Neural progenitor cell (in vitro differentiated cells): ENCODE measurements at regions not wholly inside any gene's neighbourhood (a gene's known extent, or its start where the extent isn't known, plus 50 kb on each side); places are given as distances from the start of the nearest gene placed in this dataset.

Experiments used
- DNase-seq: peaks from one replicate; pipeline ENCODE4 v3.0.0-alpha.2; 2016; ENCODE audit warnings: low spot score
- H2AFZ ChIP-seq: fragments of 200-600 bp; sonication (generic); replicated peaks from 2 replicates; pipeline ENCODE4 v1.6.1; 2016; ENCODE audit warnings: antibody characterized with exemption
- H3F3A ChIP-seq: fragments of 200-600 bp; sonication (generic); 2 replicates; pipeline ENCODE4 v1.6.1; 2016; ENCODE audit warnings: antibody characterized with exemption, low read depth
- H3K27ac ChIP-seq: fragments of 200-600 bp; sonication (generic); 2 replicates; pipeline ENCODE4 v1.5.1; 2016; ENCODE audit warnings: mild to moderate bottlenecking
- H3K27me3 ChIP-seq: fragments of 200-600 bp; sonication (generic); 2 replicates; pipeline ENCODE4 v1.6.1; 2016; ENCODE audit warnings: mild to moderate bottlenecking, moderate library complexity
- H3K36me3 ChIP-seq: fragments of 200-600 bp; sonication (generic); 2 replicates; pipeline ENCODE4 v1.5.1; 2016
- H3K4me1 ChIP-seq: fragments of 200-600 bp; sonication (generic); 2 replicates; pipeline ENCODE4 v1.6.1; 2016; ENCODE audit warnings: mixed run types
- H3K4me2 ChIP-seq: fragments of 200-600 bp; sonication (generic); 2 replicates; pipeline ENCODE4 v1.6.1; 2016
- H3K4me3 ChIP-seq: fragments of 200-600 bp; sonication (generic); 2 replicates; pipeline ENCODE4 v1.5.1; 2016
- H3K79me2 ChIP-seq: fragments of 200-600 bp; sonication (generic); 2 replicates; pipeline ENCODE4 v1.6.1; 2016; ENCODE audit warnings: low read depth
- H3K9ac ChIP-seq: fragments of 200-600 bp; sonication (generic); 2 replicates; pipeline ENCODE4 v1.6.1; 2016
- H3K9me3 ChIP-seq: fragments of 200-600 bp; sonication (generic); 2 replicates; pipeline ENCODE4 v1.5.1; 2016; ENCODE audit warnings: low read depth
- H4K20me1 ChIP-seq: fragments of 200-600 bp; sonication (generic); 2 replicates; pipeline ENCODE4 v1.6.1; 2016; ENCODE audit warnings: low read depth
- H3K27ac Mint-ChIP-seq: 3 replicates; pipeline ENCODE4 v1.8.0; 2021; ENCODE audit warnings: mixed read lengths
- H3K27me3 Mint-ChIP-seq: 2 replicates; pipeline ENCODE4 v1.8.0; 2022; ENCODE audit warnings: low read depth, mild to moderate bottlenecking, inconsistent platforms, moderate library complexity, mixed read lengths; ENCODE audit not compliant: insufficient read depth
- H3K36me3 Mint-ChIP-seq: 3 replicates; pipeline ENCODE4 v1.8.0; 2021; ENCODE audit warnings: mixed read lengths
- H3K4me1 Mint-ChIP-seq: 3 replicates; pipeline ENCODE4 v1.8.0; 2021; ENCODE audit warnings: mixed read lengths
- H3K4me3 Mint-ChIP-seq: 3 replicates; pipeline ENCODE4 v1.8.0; 2021; ENCODE audit warnings: mild to moderate bottlenecking, moderate library complexity, mixed read lengths
- H3K9me3 Mint-ChIP-seq: 3 replicates; pipeline ENCODE4 v1.8.0; 2020; ENCODE audit warnings: mixed read lengths
- CTCF ChIP-seq: fragments of 200-600 bp; sonication (generic); IDR thresholded peaks from 2 replicates; pipeline ENCODE4 v1.5.1; 2017; ENCODE audit warnings: antibody characterized with exemption, mild to moderate bottlenecking
- EZH2 ChIP-seq: fragments of 200-600 bp; sonication (generic); IDR thresholded peaks from 2 replicates; pipeline ENCODE4 v1.6.1; 2017; ENCODE audit warnings: antibody characterized with exemption, mild to moderate bottlenecking, moderate library complexity
- EZH2phosphoT487 ChIP-seq: fragments of 200-600 bp; sonication (generic); IDR thresholded peaks from 2 replicates; pipeline ENCODE4 v1.6.1; 2017; ENCODE audit warnings: antibody characterized with exemption

GRCh38 chr2:180677930-180678624 is 302.3 kb upstream of the UBE2E3 start:
- Mint-ChIP-seq H3K27me3 (no peaks in the 10 kb centered on the region), H3K27ac (no peak overlapping the region), H3K4me3 (no peak overlapping the region), H3K9me3 (peaks cover 4% of the 10 kb centered on the region), H3K4me1 (peaks cover 12% of the 10 kb centered on the region), H3K36me3 (no peaks in the 10 kb centered on the region)
- Histone ChIP-seq H3K79me2 (no peaks in the 10 kb centered on the region), H3K27me3 (no peaks in the 10 kb centered on the region), H3K27ac (no peak overlapping the region), H3K9ac (no peak overlapping the region), H2AFZ (no peak overlapping the region), H3K36me3 (no peaks in the 10 kb centered on the region), H3K4me2 (no peak overlapping the region), H3F3A (no peaks in the 10 kb centered on the region), H3K4me1 (peaks cover 6% of the 10 kb centered on the region), H4K20me1 (no peaks in the 10 kb centered on the region), H3K9me3 (no peaks in the 10 kb centered on the region), H3K4me3 (no peak overlapping the region)
- DNase-seq: no peak
- TF ChIP-seq EZH2 (no peak), EZH2phosphoT487 (no peak), CTCF (no peak)

- Histone ChIP-seq H3K4me1 (peaks cover 6% of the 10 kb centered on the region), H3K36me3 (no peaks in the 10 kb centered on the region), H3K9ac (no peak overlapping the region), H2AFZ (peak overlapping the region; percentile 57), H3K4me2 (no peak overlapping the region), H3K9me3 (no peaks in the 10 kb centered on the region), H3K27ac (no peak overlapping the region), H3K4me3 (no peak overlapping the region), H3F3A (no peaks in the 10 kb centered on the region), H3K79me2 (no peaks in the 10 kb centered on the region), H3K27me3 (no peaks in the 10 kb centered on the region), H4K20me1 (no peaks in the 10 kb centered on the region)
- peaks cover 12% of the 10 kb centered on the region for H3K4me1 Mint-ChIP-seq
- H3K4me3 Mint-ChIP-seq: no peak overlapping the region
- DNase-seq: no peak
- no peaks in the 10 kb centered on the region for H3K36me3 Mint-ChIP-seq
- no peaks in the 10 kb centered on the region for H3K9me3 Mint-ChIP-seq
- TF ChIP-seq EZH2phosphoT487 (no peak), CTCF (no peak), EZH2 (no peak)
- H3K27me3 Mint-ChIP-seq: no peaks in the 10 kb centered on the region
- no peak overlapping the region for H3K27ac Mint-ChIP-seq
These were observed 303.2 kb upstream of the UBE2E3 start for GRCh38 chr2:180677200-180677599.

- H3K36me3 ChIP-seq: no peaks in the 10 kb centered on the region
- TF ChIP-seq CTCF (no peak), EZH2phosphoT487 (no peak), EZH2 (no peak)
- no peak overlapping the region for H3K4me3 Mint-ChIP-seq
- H3F3A ChIP-seq: no peaks in the 10 kb centered on the region
- H3K79me2 ChIP-seq: no peaks in the 10 kb centered on the region
- H3K4me2 ChIP-seq: no peak overlapping the region
- no peaks in the 10 kb centered on the region for H3K9me3 Mint-ChIP-seq
- H3K9ac ChIP-seq: no peak overlapping the region
- peaks cover 6% of the 10 kb centered on the region for H3K4me1 ChIP-seq
- no peaks in the 10 kb centered on the region for H4K20me1 ChIP-seq
- no peak for DNase-seq
- no peak overlapping the region for H2AFZ ChIP-seq
- H3K27ac ChIP-seq: no peak overlapping the region
- H3K9me3 ChIP-seq: no peaks in the 10 kb centered on the region
- peaks cover 12% of the 10 kb centered on the region for H3K4me1 Mint-ChIP-seq
- H3K27me3 ChIP-seq: no peaks in the 10 kb centered on the region
- H3K27me3 Mint-ChIP-seq: no peaks in the 10 kb centered on the region
- no peak overlapping the region for H3K4me3 ChIP-seq
- no peak overlapping the region for H3K27ac Mint-ChIP-seq
- H3K36me3 Mint-ChIP-seq: no peaks in the 10 kb centered on the region
These were observed 303.8 kb upstream of the UBE2E3 start for GRCh38 chr2:180676520-180677025.
